Adrenal gland (tissue), 5 donors: ENCODE measurements at regions not wholly inside any gene's neighbourhood (a gene's known extent, or its start where the extent isn't known, plus 50 kb on each side); places are given as distances from the start of the nearest gene placed in this dataset.

Experiments
- CTCF ChIP-seq, 6 experiments: fragments of 450-650 bp in 4 of 6; fragments of 200-600 bp in 2 of 6; sonication (generic) in 1 of 6; IDR thresholded peaks; 1 replicate in 5 of 6; 2 replicates in 1 of 6; pipeline versions ENCODE4 v1.5.1 to v1.8.0; 2016 to 2021; ENCODE audit warnings: antibody characterized with exemption in 6 of 6, mild to moderate bottlenecking in 2 of 6, moderate library complexity in 1 of 6
- POLR2A ChIP-seq, 2 donors: fragments of 450-650 bp; IDR thresholded peaks; one replicate each; pipeline ENCODE4 v1.6.1; 2017; ENCODE audit warnings: antibody characterized with exemption in 2 of 2, mild to moderate bottlenecking in 2 of 2, moderate library complexity in 1 of 2
- donor health status: DM: no; HTN: no; CAD: no.

GRCh38 chr10:109735776-109736175 lies 187.5 kb downstream of the XPNPEP1 start:
- no peak for TF ChIP-seq POLR2A (IDR thresholded peaks at IDR 0.05)
- no peak for TF ChIP-seq CTCF (IDR thresholded peaks at IDR 0.05)
